ENCODE measurements at regions not wholly inside any gene's neighbourhood (a gene's known extent, or its start where the extent isn't known, plus 50 kb on each side); places are given as distances from the start of the nearest gene placed in this dataset.

DNA sequence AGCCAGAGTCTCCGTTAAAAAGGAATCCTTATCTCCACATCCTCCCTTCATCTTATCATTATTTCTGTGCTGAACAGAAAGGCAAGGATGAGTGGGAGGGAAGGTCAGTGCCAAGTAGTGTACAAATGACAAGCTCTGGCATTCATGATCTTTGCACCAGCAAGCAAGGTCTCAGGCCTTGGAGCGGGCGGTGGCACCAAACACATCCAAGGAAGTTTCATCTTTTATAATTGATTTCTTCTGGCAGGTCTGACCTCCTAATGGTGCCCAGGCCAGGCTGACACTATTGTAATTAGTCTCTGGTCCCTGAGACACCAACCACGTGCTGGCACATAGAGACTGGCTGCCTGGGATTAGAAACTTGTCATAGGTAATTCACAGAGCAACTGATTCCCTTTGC lies 336.6 kb downstream of the EN1 start:
- TF ChIP-seq, protein P1, sequence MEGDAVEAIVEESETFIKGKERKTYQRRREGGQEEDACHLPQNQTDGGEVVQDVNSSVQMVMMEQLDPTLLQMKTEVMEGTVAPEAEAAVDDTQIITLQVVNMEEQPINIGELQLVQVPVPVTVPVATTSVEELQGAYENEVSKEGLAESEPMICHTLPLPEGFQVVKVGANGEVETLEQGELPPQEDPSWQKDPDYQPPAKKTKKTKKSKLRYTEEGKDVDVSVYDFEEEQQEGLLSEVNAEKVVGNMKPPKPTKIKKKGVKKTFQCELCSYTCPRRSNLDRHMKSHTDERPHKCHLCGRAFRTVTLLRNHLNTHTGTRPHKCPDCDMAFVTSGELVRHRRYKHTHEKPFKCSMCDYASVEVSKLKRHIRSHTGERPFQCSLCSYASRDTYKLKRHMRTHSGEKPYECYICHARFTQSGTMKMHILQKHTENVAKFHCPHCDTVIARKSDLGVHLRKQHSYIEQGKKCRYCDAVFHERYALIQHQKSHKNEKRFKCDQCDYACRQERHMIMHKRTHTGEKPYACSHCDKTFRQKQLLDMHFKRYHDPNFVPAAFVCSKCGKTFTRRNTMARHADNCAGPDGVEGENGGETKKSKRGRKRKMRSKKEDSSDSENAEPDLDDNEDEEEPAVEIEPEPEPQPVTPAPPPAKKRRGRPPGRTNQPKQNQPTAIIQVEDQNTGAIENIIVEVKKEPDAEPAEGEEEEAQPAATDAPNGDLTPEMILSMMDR (IDR thresholded peaks at IDR 0.05): no peak
- no peak for TF ChIP-seq POLR2A (IDR thresholded peaks at IDR 0.05)

All from thyroid gland (tissue), 4 donors.